ENCODE measurements at regions not wholly inside any gene's neighbourhood (a gene's known extent, or its start where the extent isn't known, plus 50 kb on each side); places are given as distances from the start of the nearest gene placed in this dataset.

- no peak for TF ChIP-seq POLR2A (IDR thresholded peaks at IDR 0.05)
- TF ChIP-seq, protein P1, sequence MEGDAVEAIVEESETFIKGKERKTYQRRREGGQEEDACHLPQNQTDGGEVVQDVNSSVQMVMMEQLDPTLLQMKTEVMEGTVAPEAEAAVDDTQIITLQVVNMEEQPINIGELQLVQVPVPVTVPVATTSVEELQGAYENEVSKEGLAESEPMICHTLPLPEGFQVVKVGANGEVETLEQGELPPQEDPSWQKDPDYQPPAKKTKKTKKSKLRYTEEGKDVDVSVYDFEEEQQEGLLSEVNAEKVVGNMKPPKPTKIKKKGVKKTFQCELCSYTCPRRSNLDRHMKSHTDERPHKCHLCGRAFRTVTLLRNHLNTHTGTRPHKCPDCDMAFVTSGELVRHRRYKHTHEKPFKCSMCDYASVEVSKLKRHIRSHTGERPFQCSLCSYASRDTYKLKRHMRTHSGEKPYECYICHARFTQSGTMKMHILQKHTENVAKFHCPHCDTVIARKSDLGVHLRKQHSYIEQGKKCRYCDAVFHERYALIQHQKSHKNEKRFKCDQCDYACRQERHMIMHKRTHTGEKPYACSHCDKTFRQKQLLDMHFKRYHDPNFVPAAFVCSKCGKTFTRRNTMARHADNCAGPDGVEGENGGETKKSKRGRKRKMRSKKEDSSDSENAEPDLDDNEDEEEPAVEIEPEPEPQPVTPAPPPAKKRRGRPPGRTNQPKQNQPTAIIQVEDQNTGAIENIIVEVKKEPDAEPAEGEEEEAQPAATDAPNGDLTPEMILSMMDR (IDR thresholded peaks at IDR 0.05): no peak
These were observed 1108.3 kb upstream of the MAP3K7 start for GRCh38 chr6:91695221-91695620.

Data from body of pancreas (tissue), 4 donors.